Epithelial cell of proximal tubule (primary cell): ENCODE measurements at regions not wholly inside any gene's neighbourhood (a gene's known extent, or its start where the extent isn't known, plus 50 kb on each side); places are given as distances from the start of the nearest gene placed in this dataset.

ENCODE experiments used
- DNase-seq: peaks from one replicate; pipeline ENCODE4 v3.0.0-alpha.2; 2011; ENCODE audit warnings: low read depth
- H3K4me3 ChIP-seq: 2 replicates; pipeline ENCODE4 v1.5.1; 2011; ENCODE audit warnings: low read depth, mild to moderate bottlenecking, low read length
- CTCF ChIP-seq: conservative IDR thresholded peaks from 2 replicates; pipeline ENCODE4 v1.5.1; 2012; ENCODE audit warnings: low read depth, mild to moderate bottlenecking, low read length

GRCh38 chr15:95296643-95297042 is 1033.9 kb upstream of the NR2F2 start:
- no peak for TF ChIP-seq CTCF

GRCh38 chr15:95298729-95299128 is 1031.8 kb upstream of the NR2F2 start:
- no peak overlapping the region for H3K4me3 ChIP-seq
- TF ChIP-seq CTCF, result no peak
- no peak for DNase-seq

More at GRCh38 chr15:95296643-95297042, 1033.9 kb upstream of the NR2F2 start:
- H3K4me3 ChIP-seq, result no peak overlapping the region
- DNase-seq, result no peak

- no peak overlapping the region for H3K4me3 ChIP-seq
- TF ChIP-seq CTCF, result no peak
- no peak for DNase-seq
Measured at GRCh38 chr15:95300958-95301357, 1029.5 kb upstream of the NR2F2 start.

- TF ChIP-seq CTCF, result no peak
- DNase-seq, result no peak
- no peak overlapping the region for H3K4me3 ChIP-seq
Measured at GRCh38 chr15:95302206-95302605, 1028.3 kb upstream of the NR2F2 start.

GRCh38 chr15:95302809-95303208 is 1027.7 kb upstream of the NR2F2 start:
- no peak for TF ChIP-seq CTCF
- no peak for DNase-seq
- H3K4me3 ChIP-seq, result no peak overlapping the region

GRCh38 chr15:95303713-95304112 is 1026.8 kb upstream of the NR2F2 start:
- DNase-seq, result no peak
- H3K4me3 ChIP-seq, result no peak overlapping the region
- no peak for TF ChIP-seq CTCF

GRCh38 chr15:95304151-95304946 is 1026.2 kb upstream of the NR2F2 start:
- no peak for TF ChIP-seq CTCF
- no peak for DNase-seq
- H3K4me3 ChIP-seq, result no peak overlapping the region
